ENCODE measurements at regions not wholly inside any gene's neighbourhood (a gene's known extent, or its start where the extent isn't known, plus 50 kb on each side); places are given as distances from the start of the nearest gene placed in this dataset.

- ChIA-PET POLR2A (no interaction called here), CTCF (no interaction called here)
- Histone ChIP-seq H3K27ac (ENCODE audit: extremely low read depth, low read depth, low read length) (no peak overlapping the region), H3K4me3 (ENCODE audit: low read depth, low read length) (no peak overlapping the region), H3K36me3 (ENCODE audit: control insufficient read depth in 2 of 2, insufficient read depth in 1 of 2, low read length in 2 of 2) (no peaks in the 10 kb centered on the region), H3K4me1 (ENCODE audit: control insufficient read depth, insufficient read depth, low read length) (no peaks in the 10 kb centered on the region), H3K9me3 (ENCODE audit: control insufficient read depth, insufficient read depth, low read depth, low read length) (no peaks in the 10 kb centered on the region)
- TF ChIP-seq ZNF544 (tag by site-specific recombination; IDR thresholded peaks at IDR 0.05) (no peak), PRDM4 (tag by site-specific recombination; IDR thresholded peaks at IDR 0.05) (no peak), ZNF707 (tag by site-specific recombination; IDR thresholded peaks at IDR 0.05) (no peak), GFI1B (tag by site-specific recombination; IDR thresholded peaks at IDR 0.05) (no peak), ZNF561 (tag by site-specific recombination; IDR thresholded peaks at IDR 0.05; ENCODE audit: borderline replicate concordance) (no peak), ZNF585B (tag by site-specific recombination; IDR thresholded peaks at IDR 0.05) (no peak), ZNF202 (tag by site-specific recombination; IDR thresholded peaks at IDR 0.05; ENCODE audit: borderline replicate concordance) (no peak), ZNF2 (tag by site-specific recombination; IDR thresholded peaks at IDR 0.05) (no peak), ZNF549 (tag by site-specific recombination; IDR thresholded peaks at IDR 0.05) (no peak), GLIS2 (tag by site-specific recombination; IDR thresholded peaks at IDR 0.05) (no peak), ZNF530 (tag by site-specific recombination; IDR thresholded peaks at IDR 0.05; ENCODE audit: low read depth) (no peak), ZNF391 (tag by site-specific recombination; IDR thresholded peaks at IDR 0.05; ENCODE audit: borderline replicate concordance, low read depth) (no peak), ZSCAN18 (tag by site-specific recombination; IDR thresholded peaks at IDR 0.05) (no peak), ZNF76 (tag by site-specific recombination; IDR thresholded peaks at IDR 0.05; ENCODE audit: borderline replicate concordance, low read depth) (no peak)
- TF ChIP-seq, protein P1, sequence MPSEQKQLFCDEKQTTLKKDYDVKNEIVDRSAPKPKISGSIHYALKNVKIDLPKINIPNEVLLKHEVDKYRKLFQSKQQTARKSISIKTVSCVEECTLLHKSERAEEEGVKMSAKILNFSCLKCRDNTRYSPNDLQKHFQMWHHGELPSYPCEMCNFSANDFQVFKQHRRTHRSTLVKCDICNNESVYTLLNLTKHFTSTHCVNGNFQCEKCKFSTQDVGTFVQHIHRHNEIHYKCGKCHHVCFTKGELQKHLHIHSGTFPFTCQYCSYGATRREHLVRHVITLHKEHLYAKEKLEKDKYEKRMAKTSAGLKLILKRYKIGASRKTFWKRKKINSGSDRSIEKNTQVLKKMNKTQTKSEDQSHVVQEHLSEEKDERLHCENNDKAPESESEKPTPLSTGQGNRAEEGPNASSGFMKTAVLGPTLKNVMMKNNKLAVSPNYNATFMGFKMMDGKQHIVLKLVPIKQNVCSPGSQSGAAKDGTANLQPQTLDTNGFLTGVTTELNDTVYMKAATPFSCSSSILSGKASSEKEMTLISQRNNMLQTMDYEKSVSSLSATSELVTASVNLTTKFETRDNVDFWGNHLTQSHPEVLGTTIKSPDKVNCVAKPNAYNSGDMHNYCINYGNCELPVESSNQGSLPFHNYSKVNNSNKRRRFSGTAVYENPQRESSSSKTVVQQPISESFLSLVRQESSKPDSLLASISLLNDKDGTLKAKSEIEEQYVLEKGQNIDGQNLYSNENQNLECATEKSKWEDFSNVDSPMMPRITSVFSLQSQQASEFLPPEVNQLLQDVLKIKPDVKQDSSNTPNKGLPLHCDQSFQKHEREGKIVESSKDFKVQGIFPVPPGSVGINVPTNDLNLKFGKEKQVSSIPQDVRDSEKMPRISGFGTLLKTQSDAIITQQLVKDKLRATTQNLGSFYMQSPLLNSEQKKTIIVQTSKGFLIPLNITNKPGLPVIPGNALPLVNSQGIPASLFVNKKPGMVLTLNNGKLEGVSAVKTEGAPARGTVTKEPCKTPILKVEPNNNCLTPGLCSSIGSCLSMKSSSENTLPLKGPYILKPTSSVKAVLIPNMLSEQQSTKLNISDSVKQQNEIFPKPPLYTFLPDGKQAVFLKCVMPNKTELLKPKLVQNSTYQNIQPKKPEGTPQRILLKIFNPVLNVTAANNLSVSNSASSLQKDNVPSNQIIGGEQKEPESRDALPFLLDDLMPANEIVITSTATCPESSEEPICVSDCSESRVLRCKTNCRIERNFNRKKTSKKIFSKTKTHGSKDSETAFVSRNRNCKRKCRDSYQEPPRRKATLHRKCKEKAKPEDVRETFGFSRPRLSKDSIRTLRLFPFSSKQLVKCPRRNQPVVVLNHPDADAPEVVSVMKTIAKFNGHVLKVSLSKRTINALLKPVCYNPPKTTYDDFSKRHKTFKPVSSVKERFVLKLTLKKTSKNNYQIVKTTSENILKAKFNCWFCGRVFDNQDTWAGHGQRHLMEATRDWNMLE (tag by site-specific recombination; conservative IDR thresholded peaks at IDR 0.05; ENCODE audit: low read depth), result no peak
These were observed 731.1 kb upstream of the SGO1 start for GRCh38 chr3:20916951-20917606.

DNA sequence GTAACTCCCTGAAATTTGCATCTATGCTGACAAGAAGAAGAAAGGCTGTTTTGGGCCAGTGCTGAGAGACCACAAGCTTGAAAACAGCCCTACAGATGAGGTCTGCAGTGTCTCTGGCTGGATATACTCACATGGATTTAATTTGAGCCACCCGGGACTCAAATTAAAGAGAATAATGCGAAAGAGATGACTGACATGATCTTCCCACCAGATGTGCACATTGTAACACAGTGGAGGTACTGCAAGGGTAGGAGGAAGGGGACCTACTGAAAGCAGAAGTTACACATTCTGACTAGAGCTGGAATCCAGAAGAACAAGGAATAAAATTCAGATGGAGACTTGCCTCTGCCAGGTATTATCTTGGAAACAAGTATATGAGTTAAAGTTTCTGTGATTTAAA, 728.3 kb upstream of the SGO1 start:
- ChIA-PET CTCF (interaction anchor here (1.0 kb wide), 1 partner anchor 178 kb away, joined by 3 read pairs; no protein-coding TSS in a partner anchor), POLR2A (no interaction called here)
- no peaks in the 10 kb centered on the region for H3K36me3 ChIP-seq (ENCODE audit: control insufficient read depth in 2 of 2, insufficient read depth in 1 of 2, low read length in 2 of 2)
- H3K27ac ChIP-seq (ENCODE audit: extremely low read depth, low read depth, low read length), result no peak overlapping the region
- H3K4me3 ChIP-seq (ENCODE audit: low read depth, low read length), result no peak overlapping the region
- no peaks in the 10 kb centered on the region for H3K4me1 ChIP-seq (ENCODE audit: control insufficient read depth, insufficient read depth, low read length)
- no peaks in the 10 kb centered on the region for H3K9me3 ChIP-seq (ENCODE audit: control insufficient read depth, insufficient read depth, low read depth, low read length)
- TF ChIP-seq ZNF747 (tag by site-specific recombination; IDR thresholded peaks at IDR 0.05) (no peak), MYNN (tag by site-specific recombination; IDR thresholded peaks at IDR 0.05; ENCODE audit: borderline replicate concordance) (no peak), ZNF19 (tag by site-specific recombination; IDR thresholded peaks at IDR 0.05; ENCODE audit: low read depth) (no peak), ZNF792 (tag by site-specific recombination; IDR thresholded peaks at IDR 0.05) (no peak), ZNF404 (tag by site-specific recombination; IDR thresholded peaks at IDR 0.05) (no peak), GLI2 (tag by site-specific recombination; IDR thresholded peaks at IDR 0.05; ENCODE audit: borderline replicate concordance, low read depth) (no peak), ZNF76 (tag by site-specific recombination; IDR thresholded peaks at IDR 0.05; ENCODE audit: borderline replicate concordance, low read depth) (no peak), ZNF266 (tag by site-specific recombination; IDR thresholded peaks at IDR 0.05; ENCODE audit: low read depth) (no peak), ZNF529 (tag by site-specific recombination; IDR thresholded peaks at IDR 0.05; ENCODE audit: insufficient replicate concordance) (no peak), ZBTB48 (tag by site-specific recombination; IDR thresholded peaks at IDR 0.05) (no peak)
- TF ChIP-seq, protein P2, sequence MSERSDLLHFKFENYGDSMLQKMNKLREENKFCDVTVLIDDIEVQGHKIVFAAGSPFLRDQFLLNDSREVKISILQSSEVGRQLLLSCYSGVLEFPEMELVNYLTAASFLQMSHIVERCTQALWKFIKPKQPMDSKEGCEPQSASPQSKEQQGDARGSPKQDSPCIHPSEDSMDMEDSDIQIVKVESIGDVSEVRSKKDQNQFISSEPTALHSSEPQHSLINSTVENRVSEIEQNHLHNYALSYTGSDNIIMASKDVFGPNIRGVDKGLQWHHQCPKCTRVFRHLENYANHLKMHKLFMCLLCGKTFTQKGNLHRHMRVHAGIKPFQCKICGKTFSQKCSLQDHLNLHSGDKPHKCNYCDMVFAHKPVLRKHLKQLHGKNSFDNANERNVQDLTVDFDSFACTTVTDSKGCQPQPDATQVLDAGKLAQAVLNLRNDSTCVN (tag by site-specific recombination; optimal IDR thresholded peaks at IDR 0.05), result no peak
